HCT116 (cell line): ENCODE measurements at regions not wholly inside any gene's neighbourhood (a gene's known extent, or its start where the extent isn't known, plus 50 kb on each side); places are given as distances from the start of the nearest gene placed in this dataset.

Experiments used
- ATAC-seq: fragments of 200-7000 bp; cut with Tn5 transposase; 2 replicates; pipeline ENCODE4 v1.9.1; 2020; ENCODE audit warnings: mild to moderate bottlenecking, moderate library complexity
- BruUV-seq: library from RNA; stranded (reverse); fragments of 400-500 nt; replicated peaks from 2 replicates; lab custom pipeline; 2021; lab: Mats Ljungman, UMichigan
- CTCF ChIA-PET: fragments of 300-600 bp; sonication (Branson Sonifier 250); formaldehyde crosslinking; loops from one replicate; lab custom pipeline; 2021; ENCODE audit warnings: antibody characterized with exemption; lab: Charles Lee
- POLR2A ChIA-PET: fragments of 300-600, 350-600 bp; sonication (Branson Sonifier 250); formaldehyde crosslinking; loops from one replicate; lab custom pipeline; 2021; ENCODE audit warnings: antibody characterized with exemption; lab: Charles Lee
- RAD21 ChIA-PET, 2 experiments: fragments of 300-600 bp; sonication (Branson Sonifier 250); formaldehyde crosslinking; loops; one replicate each; lab custom pipeline; 2023; ENCODE audit warnings: low total read pairs in 2 of 2; ENCODE audit not compliant: uncharacterized antibody in 2 of 2, unreplicated experiment in 2 of 2, low non-redundant PET in 1 of 2; lab: Charles Lee
- DNase-seq: peaks from one replicate; pipeline ENCODE4 v3.0.0-alpha.2; 2010; ENCODE audit warnings: low read depth, low spot score
- H2AFZ ChIP-seq: fragments of 200-600 bp; shearing (Covaris generic), sonication (generic); 2 replicates; pipeline ENCODE4 v1.6.1; 2017; ENCODE audit warnings: low read depth, mixed run types, mixed read lengths, antibody characterized with exemption, low read length; ENCODE audit not compliant: poor library complexity, severe bottlenecking
- H3K27ac ChIP-seq: 2 replicates; pipeline ENCODE4 v1.5.1; 2012; ENCODE audit warnings: low read depth, low read length
- H3K27me3 ChIP-seq: fragments of 200-600 bp; sonication (generic); 2 replicates; pipeline ENCODE4 v1.6.1; 2016; ENCODE audit warnings: mixed run types, low read length, mixed read lengths; ENCODE audit not compliant: insufficient read depth
- H3K36me3 ChIP-seq, 2 experiments: fragments of 200-500 bp in 1 of 2; fragments of 200-600 bp in 1 of 2; sonication (Bioruptor generic) in 1 of 2; sonication (generic) in 1 of 2; 2 replicates each; pipeline versions ENCODE4 v1.5.1 to v1.6.1; 2014 to 2016; ENCODE audit warnings: low read length in 2 of 2, inconsistent platforms in 1 of 2, mixed read lengths in 1 of 2, mixed run types in 1 of 2; ENCODE audit not compliant: insufficient read depth in 2 of 2, control insufficient read depth in 1 of 2
- H3K4me1 ChIP-seq, 2 experiments: fragments of 200-600 bp in 1 of 2; sonication (generic) in 1 of 2; 2 replicates each; pipeline versions ENCODE4 v1.5.1 to v1.6.1; 2012 to 2017; ENCODE audit warnings: low read length in 2 of 2, inconsistent platforms in 1 of 2, mild to moderate bottlenecking in 1 of 2, mixed read lengths in 1 of 2, mixed run types in 1 of 2, moderate library complexity in 1 of 2; ENCODE audit not compliant: insufficient read depth in 2 of 2, control insufficient read depth in 1 of 2
- H3K4me2 ChIP-seq: fragments of 200-600 bp; sonication (generic); 2 replicates; pipeline ENCODE4 v1.6.1; 2017; ENCODE audit warnings: mixed run types, low read length, mixed read lengths
- H3K4me3 ChIP-seq, 2 experiments: fragments of 200-600 bp in 1 of 2; sonication (generic) in 1 of 2; replicated peaks in 1 of 2; 2 replicates each; pipeline ENCODE4 v1.5.1; 2011 to 2016; ENCODE audit warnings: low read length in 2 of 2, control low read depth in 1 of 2, low read depth in 1 of 2, mild to moderate bottlenecking in 1 of 2, mixed read lengths in 1 of 2, mixed run types in 1 of 2
- H3K79me2 ChIP-seq: fragments of 200-600 bp; sonication (generic); 2 replicates; pipeline ENCODE4 v1.6.1; 2017; ENCODE audit warnings: mild to moderate bottlenecking, mixed run types, low read length, moderate library complexity, mixed read lengths; ENCODE audit not compliant: insufficient read depth
- H3K9ac ChIP-seq: fragments of 200-600 bp; sonication (generic); 2 replicates; pipeline ENCODE4 v1.6.1; 2016; ENCODE audit warnings: low read length, mixed read lengths
- H3K9me2 ChIP-seq: fragments of 200-600 bp; sonication (generic), shearing (Covaris generic); 2 replicates; pipeline ENCODE4 v1.6.1; 2017; ENCODE audit warnings: mixed run types, mild to moderate bottlenecking, moderate library complexity; ENCODE audit not compliant: insufficient read depth
- H3K9me3 ChIP-seq, 2 experiments: fragments of 200-500 bp in 1 of 2; fragments of 200-600 bp in 1 of 2; sonication (Bioruptor generic) in 1 of 2; sonication (generic) in 1 of 2; 2 replicates each; pipeline ENCODE4 v1.6.1; 2014 to 2017; ENCODE audit warnings: low read length in 2 of 2, mixed read lengths in 2 of 2, inconsistent platforms in 1 of 2, low read depth in 1 of 2, mild to moderate bottlenecking in 1 of 2, mixed run types in 1 of 2, moderate library complexity in 1 of 2; ENCODE audit not compliant: control insufficient read depth in 1 of 2, insufficient read depth in 1 of 2
- H4K20me1 ChIP-seq: fragments of 200-600 bp; sonication (generic), shearing (Covaris generic); 2 replicates; pipeline ENCODE4 v1.6.1; 2017; ENCODE audit warnings: mixed run types, mild to moderate bottlenecking, moderate library complexity; ENCODE audit not compliant: insufficient read depth
- CEBPB ChIP-seq: IDR thresholded peaks from 2 replicates; pipeline ENCODE4 v1.6.1; 2012; ENCODE audit warnings: low read depth
- EGR1 ChIP-seq: IDR thresholded peaks from 2 replicates; pipeline ENCODE4 v1.6.1; 2012; ENCODE audit warnings: low read depth
- ELF1 ChIP-seq: IDR thresholded peaks from 2 replicates; pipeline ENCODE4 v1.6.1; 2012; ENCODE audit warnings: low read depth, borderline replicate concordance
- EZH2 ChIP-seq: fragments of 200-600 bp; sonication (generic); IDR thresholded peaks from 2 replicates; pipeline ENCODE4 v1.6.1; 2017; ENCODE audit warnings: antibody characterized with exemption, mixed run types
- EZH2phosphoT487 ChIP-seq: fragments of 200-600 bp; IDR thresholded peaks from 2 replicates; pipeline ENCODE4 v1.6.1; 2018; ENCODE audit warnings: antibody characterized with exemption, borderline replicate concordance
- FOSL1 ChIP-seq: IDR thresholded peaks from 2 replicates; pipeline ENCODE4 v1.6.1; 2012; ENCODE audit warnings: low read depth
- JUND ChIP-seq: IDR thresholded peaks from 2 replicates; pipeline ENCODE4 v1.6.1; 2012
- POLR2A ChIP-seq: IDR thresholded peaks from 2 replicates; pipeline ENCODE4 v1.7.0; 2011; ENCODE audit warnings: borderline replicate concordance; ENCODE audit not compliant: insufficient read depth, insufficient read length; ENCODE audit errors: extremely low read depth
- RAD21 ChIP-seq: IDR thresholded peaks from 2 replicates; pipeline ENCODE4 v1.6.1; 2012; ENCODE audit warnings: low read depth, mild to moderate bottlenecking
- SIN3A ChIP-seq: IDR thresholded peaks from 2 replicates; pipeline ENCODE4 v1.6.1; 2012; ENCODE audit warnings: low read depth
- SP1 ChIP-seq: IDR thresholded peaks from 2 replicates; pipeline ENCODE4 v1.6.1; 2012; ENCODE audit warnings: low read depth
- SRF ChIP-seq: IDR thresholded peaks from 2 replicates; pipeline ENCODE4 v1.6.1; 2012; ENCODE audit warnings: low read depth
- TCF7L2 ChIP-seq: IDR thresholded peaks from 2 replicates; pipeline ENCODE4 v1.7.0; 2011; ENCODE audit warnings: borderline replicate concordance, inconsistent platforms; ENCODE audit not compliant: insufficient read depth, insufficient read length; ENCODE audit errors: extremely low read depth
- YY1 ChIP-seq: IDR thresholded peaks from 2 replicates; pipeline ENCODE4 v1.6.1; 2011; ENCODE audit warnings: low read length, low read depth, moderate library complexity, mild to moderate bottlenecking; ENCODE audit not compliant: insufficient replicate concordance; ENCODE audit errors: extremely low read depth
- ZFX ChIP-seq: fragments of 450-650 bp; IDR thresholded peaks from 2 replicates; pipeline ENCODE4 v1.6.1; 2017
- intact Hi-C: fragments of 100-400 bp; cut with micrococcal nuclease; formaldehyde crosslinking; loops from 2 replicates; pipeline ENCODE4 v1.10.0; 2022
- TF ChIP-seq, protein P1 (sequence below): IDR thresholded peaks from 2 replicates; pipeline ENCODE4 v1.6.1; 2011; ENCODE audit warnings: mild to moderate bottlenecking, low read length, moderate library complexity; ENCODE audit not compliant: insufficient replicate concordance; ENCODE audit errors: extremely low read depth
- TF ChIP-seq, protein P2 (sequence below), 3 experiments: fragments of 200-600 bp in 1 of 3; sonication (generic) in 1 of 3; IDR thresholded peaks in 2 of 3; conservative IDR thresholded peaks in 1 of 3; 2 replicates each; pipeline ENCODE4 v1.5.1; 2012 to 2017; ENCODE audit warnings: low read depth in 2 of 3, low read length in 2 of 3, antibody characterized with exemption in 1 of 3, borderline replicate concordance in 1 of 3, control low read depth in 1 of 3, mild to moderate bottlenecking in 1 of 3, mixed read lengths in 1 of 3, mixed run types in 1 of 3, moderate library complexity in 1 of 3; ENCODE audit not compliant: insufficient read depth in 1 of 3
- TF ChIP-seq, protein P3 (sequence below): IDR thresholded peaks from 2 replicates; pipeline ENCODE4 v1.6.1; 2012
- TF ChIP-seq, protein P4 (sequence below): IDR thresholded peaks from 2 replicates; pipeline ENCODE4 v1.6.1; 2012
- TF ChIP-seq, protein P5 (sequence below): IDR thresholded peaks from 2 replicates; pipeline ENCODE4 v1.6.1; 2012; ENCODE audit warnings: low read depth

DNA sequence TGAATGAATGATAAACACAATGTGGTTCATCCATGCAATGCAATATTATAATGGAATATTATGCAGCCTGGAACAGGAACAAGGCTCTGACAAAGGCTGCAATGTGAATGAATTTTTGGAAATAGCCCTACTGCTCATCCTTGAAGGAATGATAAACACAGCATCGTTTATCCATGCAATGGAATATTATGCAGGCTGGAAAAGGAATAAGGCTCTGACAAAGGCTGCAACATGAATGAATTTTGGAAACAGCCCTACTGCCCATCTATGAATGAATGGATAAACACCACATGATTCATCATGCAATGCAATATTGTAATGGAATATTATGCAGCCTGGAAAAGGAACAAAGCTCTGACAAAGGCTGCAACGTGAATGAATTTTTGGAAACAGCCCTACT, 159.4 kb downstream of the CRLF2 start:
- Histone ChIP-seq H3K9ac (no peak overlapping the region), H3K4me3 (no peak overlapping the region), H3K4me2 (no peak overlapping the region), H3K9me3 (no peaks in the 10 kb centered on the region), H3K27me3 (no peaks in the 10 kb centered on the region), H3K4me1 (no peaks in the 10 kb centered on the region), H2AFZ (no peak overlapping the region), H3K79me2 (no peaks in the 10 kb centered on the region), H3K9me2 (no peaks in the 10 kb centered on the region), H3K27ac (no peak overlapping the region), H4K20me1 (no peaks in the 10 kb centered on the region), H3K36me3 (no peaks in the 10 kb centered on the region)
- ChIA-PET RAD21 (no interaction called here), POLR2A (no interaction called here), CTCF (no interaction called here)
- intact Hi-C loops = no loop called here
- ATAC-seq = no peak
- no peak for DNase-seq
- BruUV-seq = no TSS peak
- no peak for TF ChIP-seq SIN3A
- TF ChIP-seq SRF = no peak
- TF ChIP-seq YY1 = no peak
- no peak for TF ChIP-seq EZH2
- no peak for TF ChIP-seq RAD21
- TF ChIP-seq EZH2phosphoT487 = no peak
- TF ChIP-seq FOSL1 = no peak
- no peak for TF ChIP-seq POLR2A
- TF ChIP-seq, protein P1, sequence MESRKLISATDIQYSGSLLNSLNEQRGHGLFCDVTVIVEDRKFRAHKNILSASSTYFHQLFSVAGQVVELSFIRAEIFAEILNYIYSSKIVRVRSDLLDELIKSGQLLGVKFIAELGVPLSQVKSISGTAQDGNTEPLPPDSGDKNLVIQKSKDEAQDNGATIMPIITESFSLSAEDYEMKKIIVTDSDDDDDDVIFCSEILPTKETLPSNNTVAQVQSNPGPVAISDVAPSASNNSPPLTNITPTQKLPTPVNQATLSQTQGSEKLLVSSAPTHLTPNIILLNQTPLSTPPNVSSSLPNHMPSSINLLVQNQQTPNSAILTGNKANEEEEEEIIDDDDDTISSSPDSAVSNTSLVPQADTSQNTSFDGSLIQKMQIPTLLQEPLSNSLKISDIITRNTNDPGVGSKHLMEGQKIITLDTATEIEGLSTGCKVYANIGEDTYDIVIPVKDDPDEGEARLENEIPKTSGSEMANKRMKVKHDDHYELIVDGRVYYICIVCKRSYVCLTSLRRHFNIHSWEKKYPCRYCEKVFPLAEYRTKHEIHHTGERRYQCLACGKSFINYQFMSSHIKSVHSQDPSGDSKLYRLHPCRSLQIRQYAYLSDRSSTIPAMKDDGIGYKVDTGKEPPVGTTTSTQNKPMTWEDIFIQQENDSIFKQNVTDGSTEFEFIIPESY = no peak
- TF ChIP-seq, protein P2, sequence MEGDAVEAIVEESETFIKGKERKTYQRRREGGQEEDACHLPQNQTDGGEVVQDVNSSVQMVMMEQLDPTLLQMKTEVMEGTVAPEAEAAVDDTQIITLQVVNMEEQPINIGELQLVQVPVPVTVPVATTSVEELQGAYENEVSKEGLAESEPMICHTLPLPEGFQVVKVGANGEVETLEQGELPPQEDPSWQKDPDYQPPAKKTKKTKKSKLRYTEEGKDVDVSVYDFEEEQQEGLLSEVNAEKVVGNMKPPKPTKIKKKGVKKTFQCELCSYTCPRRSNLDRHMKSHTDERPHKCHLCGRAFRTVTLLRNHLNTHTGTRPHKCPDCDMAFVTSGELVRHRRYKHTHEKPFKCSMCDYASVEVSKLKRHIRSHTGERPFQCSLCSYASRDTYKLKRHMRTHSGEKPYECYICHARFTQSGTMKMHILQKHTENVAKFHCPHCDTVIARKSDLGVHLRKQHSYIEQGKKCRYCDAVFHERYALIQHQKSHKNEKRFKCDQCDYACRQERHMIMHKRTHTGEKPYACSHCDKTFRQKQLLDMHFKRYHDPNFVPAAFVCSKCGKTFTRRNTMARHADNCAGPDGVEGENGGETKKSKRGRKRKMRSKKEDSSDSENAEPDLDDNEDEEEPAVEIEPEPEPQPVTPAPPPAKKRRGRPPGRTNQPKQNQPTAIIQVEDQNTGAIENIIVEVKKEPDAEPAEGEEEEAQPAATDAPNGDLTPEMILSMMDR (IDR thresholded peaks at IDR 0.05 in 2 of 3, conservative IDR thresholded peaks at IDR 0.05 in 1 of 3; ENCODE audit: borderline replicate concordance in 1 of 3, insufficient read depth in 1 of 3, low read depth in 2 of 3, low read length in 2 of 3) = no peak
- no peak for TF ChIP-seq TCF7L2
- TF ChIP-seq, protein P3, sequence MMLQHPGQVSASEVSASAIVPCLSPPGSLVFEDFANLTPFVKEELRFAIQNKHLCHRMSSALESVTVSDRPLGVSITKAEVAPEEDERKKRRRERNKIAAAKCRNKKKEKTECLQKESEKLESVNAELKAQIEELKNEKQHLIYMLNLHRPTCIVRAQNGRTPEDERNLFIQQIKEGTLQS = no peak
- TF ChIP-seq CEBPB = no peak
- TF ChIP-seq JUND = no peak
- no peak for TF ChIP-seq ZFX
- no peak for TF ChIP-seq EGR1
- no peak for TF ChIP-seq SP1
- TF ChIP-seq, protein P4, sequence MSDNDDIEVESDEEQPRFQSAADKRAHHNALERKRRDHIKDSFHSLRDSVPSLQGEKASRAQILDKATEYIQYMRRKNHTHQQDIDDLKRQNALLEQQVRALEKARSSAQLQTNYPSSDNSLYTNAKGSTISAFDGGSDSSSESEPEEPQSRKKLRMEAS = no peak
- no peak for TF ChIP-seq ELF1
- TF ChIP-seq, protein P5, sequence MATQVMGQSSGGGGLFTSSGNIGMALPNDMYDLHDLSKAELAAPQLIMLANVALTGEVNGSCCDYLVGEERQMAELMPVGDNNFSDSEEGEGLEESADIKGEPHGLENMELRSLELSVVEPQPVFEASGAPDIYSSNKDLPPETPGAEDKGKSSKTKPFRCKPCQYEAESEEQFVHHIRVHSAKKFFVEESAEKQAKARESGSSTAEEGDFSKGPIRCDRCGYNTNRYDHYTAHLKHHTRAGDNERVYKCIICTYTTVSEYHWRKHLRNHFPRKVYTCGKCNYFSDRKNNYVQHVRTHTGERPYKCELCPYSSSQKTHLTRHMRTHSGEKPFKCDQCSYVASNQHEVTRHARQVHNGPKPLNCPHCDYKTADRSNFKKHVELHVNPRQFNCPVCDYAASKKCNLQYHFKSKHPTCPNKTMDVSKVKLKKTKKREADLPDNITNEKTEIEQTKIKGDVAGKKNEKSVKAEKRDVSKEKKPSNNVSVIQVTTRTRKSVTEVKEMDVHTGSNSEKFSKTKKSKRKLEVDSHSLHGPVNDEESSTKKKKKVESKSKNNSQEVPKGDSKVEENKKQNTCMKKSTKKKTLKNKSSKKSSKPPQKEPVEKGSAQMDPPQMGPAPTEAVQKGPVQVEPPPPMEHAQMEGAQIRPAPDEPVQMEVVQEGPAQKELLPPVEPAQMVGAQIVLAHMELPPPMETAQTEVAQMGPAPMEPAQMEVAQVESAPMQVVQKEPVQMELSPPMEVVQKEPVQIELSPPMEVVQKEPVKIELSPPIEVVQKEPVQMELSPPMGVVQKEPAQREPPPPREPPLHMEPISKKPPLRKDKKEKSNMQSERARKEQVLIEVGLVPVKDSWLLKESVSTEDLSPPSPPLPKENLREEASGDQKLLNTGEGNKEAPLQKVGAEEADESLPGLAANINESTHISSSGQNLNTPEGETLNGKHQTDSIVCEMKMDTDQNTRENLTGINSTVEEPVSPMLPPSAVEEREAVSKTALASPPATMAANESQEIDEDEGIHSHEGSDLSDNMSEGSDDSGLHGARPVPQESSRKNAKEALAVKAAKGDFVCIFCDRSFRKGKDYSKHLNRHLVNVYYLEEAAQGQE = no peak
- TF ChIP-seq, all 23 proteins: peak for 0
